Activated CD4-positive, alpha-beta T cell treated with anti-CD3 and anti-CD28 coated beads, Interleukin-2, amount 50 U/mL, for 1 hour (primary cell): ENCODE measurements at regions not wholly inside any gene's neighbourhood (a gene's known extent, or its start where the extent isn't known, plus 50 kb on each side); places are given as distances from the start of the nearest gene placed in this dataset.

Source experiments
- DNase-seq: peaks from one replicate; pipeline ENCODE4 v3.0.0-alpha.2; 2020

DNA sequence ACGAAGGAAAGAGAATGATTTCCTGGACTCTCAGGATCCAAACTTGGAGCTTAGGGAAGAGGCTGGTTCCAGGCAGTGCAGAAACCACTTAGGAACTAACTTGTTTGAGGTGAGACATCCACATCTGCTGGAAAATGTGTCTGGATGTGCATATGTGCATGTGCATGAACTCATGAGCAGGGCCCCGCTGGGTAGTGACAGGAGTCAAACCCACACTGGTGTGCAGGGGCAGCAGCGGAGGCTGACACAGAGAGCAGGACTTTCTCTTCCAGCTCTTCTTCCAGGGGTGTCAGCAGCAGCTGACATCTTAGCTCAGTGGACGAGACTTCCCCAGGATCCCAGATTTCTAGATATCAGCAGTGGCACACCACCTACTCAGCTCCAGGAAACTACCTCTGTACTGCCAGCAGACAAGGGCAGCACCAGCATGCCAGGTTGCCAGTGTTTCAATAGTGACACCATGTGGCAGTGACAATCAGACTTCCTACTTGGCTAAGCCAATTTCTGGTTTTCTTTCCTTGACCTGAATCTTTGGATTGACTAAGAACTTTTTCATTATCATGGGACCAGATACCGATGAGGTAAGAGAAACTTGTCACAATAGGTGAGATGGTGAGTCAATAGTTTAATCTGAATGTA, 227.5 kb upstream of the ZC3H12C start:
- DNase-seq, result no peak

DNA sequence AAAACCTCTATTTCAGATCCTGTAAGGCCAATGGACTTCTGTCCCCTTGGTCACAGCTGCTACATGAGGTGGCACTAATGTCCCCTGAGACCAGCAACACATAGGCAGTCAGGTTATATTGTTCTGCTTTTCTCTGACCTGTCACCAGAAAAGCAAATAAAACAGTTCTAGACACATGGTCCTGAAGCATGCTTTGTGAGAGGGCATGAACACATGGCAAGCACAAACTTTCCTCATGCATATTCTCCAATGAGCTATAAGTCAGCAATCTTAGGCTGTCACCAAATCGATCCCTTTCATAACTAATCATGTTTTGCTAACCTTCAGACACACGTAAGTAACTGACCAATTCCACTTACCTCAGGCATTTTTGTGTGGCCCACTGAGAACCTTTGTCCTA, 225.4 kb upstream of the ZC3H12C start:
- no peak for DNase-seq

DNA sequence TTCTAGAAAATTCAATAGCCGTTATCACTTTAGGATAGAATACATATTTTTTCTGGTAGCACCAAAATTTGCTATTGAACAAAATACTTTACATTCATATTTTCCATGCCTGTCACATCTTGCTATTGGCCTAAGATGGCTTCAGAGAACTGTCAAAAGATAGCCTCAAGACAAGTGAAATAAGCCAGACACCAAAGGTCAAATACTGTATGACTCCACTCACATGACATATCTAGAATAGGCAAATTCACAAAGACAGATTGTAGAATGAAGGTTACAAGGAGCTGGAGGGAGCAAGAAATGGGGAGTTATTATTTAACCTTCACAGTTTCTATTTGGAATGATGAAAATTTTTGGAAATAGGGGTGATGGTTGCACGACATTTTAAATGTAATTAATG, 223.7 kb upstream of the ZC3H12C start:
- DNase-seq, result no peak

DNA sequence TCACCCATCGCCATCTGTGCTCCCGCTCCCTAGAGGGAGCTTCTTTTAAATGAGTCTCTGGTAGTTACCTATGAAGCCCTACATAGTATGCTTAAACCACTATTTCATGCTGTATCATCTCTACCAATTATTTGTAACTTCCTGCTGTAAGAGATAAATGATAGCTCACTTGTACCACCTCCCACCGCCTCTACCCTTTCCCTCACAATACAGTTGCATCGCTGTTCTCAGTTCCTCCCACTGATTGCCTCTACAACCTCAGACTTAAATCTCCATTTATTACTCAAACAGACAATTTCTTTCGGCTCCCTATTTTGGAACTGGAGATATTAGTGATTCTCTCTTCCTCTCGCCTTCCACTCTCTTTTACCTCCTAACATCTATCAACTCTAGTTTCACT, 222.9 kb upstream of the ZC3H12C start:
- DNase-seq, result no peak

GRCh38 chr11:109877043-109877442, 216.1 kb upstream of the ZC3H12C start:
- DNase-seq, result no peak

GRCh38 chr11:109884501-109884900, 208.7 kb upstream of the ZC3H12C start:
- DNase-seq, result no peak

- no peak for DNase-seq
These were observed 208.2 kb upstream of the ZC3H12C start for GRCh38 chr11:109885006-109885405.

- no peak for DNase-seq
These were observed 200.8 kb upstream of the ZC3H12C start for GRCh38 chr11:109892321-109892794.

- DNase-seq, result no peak
These were observed 198.9 kb upstream of the ZC3H12C start for GRCh38 chr11:109894242-109894641.

GRCh38 chr11:109898592-109898991, 194.6 kb upstream of the ZC3H12C start:
- DNase-seq, result no peak

DNA sequence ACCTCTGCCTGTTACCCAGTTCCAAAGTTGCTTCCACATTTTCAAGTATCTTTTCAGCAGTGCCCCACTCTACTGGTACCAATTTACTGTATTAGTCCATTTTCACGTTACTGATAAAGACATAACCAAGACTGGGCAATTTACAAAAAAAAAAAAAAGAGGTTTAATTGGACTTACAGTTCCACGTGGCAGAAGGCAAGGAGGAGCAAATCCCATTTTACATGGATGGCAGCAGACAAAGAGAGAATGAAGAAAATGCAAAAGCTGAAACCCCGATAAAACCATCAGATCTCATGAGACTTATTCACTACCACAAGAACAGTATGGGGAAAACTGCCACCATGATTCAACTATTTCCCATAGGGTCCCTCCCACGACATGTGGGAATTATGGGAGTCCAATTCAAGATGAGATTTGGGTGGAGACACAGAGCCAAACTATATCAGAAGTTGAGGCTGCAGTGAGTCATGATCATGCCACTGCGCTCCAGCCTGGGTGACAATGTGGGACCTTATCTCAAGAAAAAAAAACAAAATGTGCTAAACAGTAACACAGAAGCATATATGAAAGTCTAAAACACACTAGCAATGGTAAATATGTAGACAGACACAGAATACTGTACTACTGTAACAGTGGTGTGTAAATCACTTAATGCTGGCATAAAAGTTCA, 190.3 kb upstream of the ZC3H12C start:
- no peak for DNase-seq

GRCh38 chr11:109911488-109911887, 181.7 kb upstream of the ZC3H12C start:
- no peak for DNase-seq

DNA sequence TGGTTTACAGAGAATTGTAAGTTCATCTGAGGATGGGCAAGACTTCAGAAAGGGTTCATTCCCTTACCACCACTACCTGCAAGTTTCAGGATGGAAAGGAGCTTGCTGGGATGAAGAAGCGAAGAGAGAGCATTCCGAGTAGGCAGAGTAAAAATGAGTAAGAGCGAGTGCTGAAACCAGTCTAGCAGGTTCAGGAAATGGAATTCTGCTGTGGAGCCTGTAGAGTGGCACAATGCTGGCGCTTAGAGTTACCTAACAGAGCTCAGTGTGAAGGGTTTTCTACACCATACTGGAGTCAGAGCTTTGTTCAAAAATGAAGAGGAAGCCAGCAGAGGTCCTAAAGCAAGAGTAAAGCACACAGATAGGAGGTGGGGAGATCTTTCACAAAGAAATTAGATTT, 179.2 kb upstream of the ZC3H12C start:
- DNase-seq, result no peak

- no peak for DNase-seq
These were observed 178.2 kb upstream of the ZC3H12C start for GRCh38 chr11:109914809-109915653.

DNA sequence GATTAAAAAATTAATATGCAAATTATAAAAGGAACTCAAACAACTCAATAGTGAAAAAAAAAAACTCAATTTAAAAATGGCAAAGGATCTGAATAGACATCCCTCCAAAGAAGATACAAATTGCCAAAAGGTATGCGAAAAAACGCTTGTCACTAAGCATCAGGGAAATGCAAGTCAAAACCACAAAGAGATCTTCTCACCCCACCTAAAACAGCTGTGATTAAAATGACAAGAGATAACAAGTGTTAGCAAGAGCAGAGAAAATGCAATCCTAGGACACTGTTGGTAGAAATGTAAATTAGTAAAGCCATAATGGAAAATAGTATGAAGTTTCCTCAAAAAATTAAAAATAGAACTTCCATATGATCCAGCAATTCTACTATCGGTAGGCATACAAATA, 166.3 kb upstream of the ZC3H12C start:
- DNase-seq, result no peak

DNA sequence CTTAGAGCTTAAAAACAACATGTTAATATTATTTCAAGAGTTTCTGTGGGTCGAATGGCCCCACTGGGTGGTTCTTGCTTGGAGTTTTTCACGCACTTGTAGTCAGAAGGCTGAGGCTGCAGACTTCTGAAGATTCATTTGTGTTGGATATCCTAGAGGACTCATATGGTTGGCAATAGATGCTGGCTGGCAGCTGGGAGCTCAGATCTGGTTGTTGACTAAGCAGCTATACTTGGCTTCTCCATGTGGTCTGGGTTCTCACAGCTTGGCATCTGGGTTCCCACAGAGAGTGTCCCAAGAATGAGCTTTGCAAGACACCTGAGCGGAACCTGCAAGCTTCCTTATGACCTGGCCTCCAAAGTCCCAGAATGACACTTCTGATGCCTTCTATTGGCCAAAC, 163.9 kb upstream of the ZC3H12C start:
- no peak for DNase-seq

DNA sequence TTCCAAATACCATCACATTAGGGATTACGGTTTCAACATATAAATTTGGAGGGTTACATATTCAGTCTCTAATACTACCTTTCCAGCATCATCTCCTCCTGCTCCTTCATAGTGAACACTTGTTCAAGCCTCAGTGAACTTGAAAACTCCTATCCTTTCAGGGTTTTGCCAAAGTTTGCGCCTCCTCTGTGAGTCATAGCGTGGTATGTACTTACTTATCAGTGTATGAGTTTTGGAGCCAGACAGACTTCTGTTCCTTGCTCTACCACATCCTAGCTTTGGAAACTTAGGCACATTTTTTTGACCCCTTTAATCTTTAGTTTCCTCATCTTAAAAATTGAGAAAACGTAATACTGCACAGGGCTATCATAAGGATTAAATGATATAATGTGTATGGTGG, 160.1 kb upstream of the ZC3H12C start:
- DNase-seq, result no peak

- DNase-seq, result no peak
These were observed 159.0 kb upstream of the ZC3H12C start for GRCh38 chr11:109934151-109934550.

GRCh38 chr11:109936661-109937180, 156.5 kb upstream of the ZC3H12C start:
- no peak for DNase-seq

DNA sequence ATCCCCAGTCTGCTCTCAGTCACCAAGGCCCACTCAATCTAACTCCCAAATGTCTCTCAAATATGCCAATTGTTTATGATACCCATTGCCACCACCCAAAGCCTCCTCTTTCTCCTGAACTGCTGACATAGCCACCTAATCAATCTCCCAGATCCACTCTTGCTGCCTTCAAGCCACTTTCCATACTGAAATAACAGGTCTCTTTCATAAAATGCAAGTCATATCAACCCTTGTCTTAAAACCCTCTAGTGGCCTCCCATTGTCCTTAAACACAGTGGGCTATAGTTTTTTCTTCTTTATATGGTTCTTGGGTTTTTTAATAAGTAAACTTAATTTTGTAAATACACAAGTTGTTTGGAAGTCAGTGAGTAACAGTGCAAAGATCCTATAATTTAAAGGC, 155.2 kb upstream of the ZC3H12C start:
- no peak for DNase-seq

GRCh38 chr11:109939166-109939810, 153.9 kb upstream of the ZC3H12C start:
- no peak for DNase-seq

GRCh38 chr11:109940816-109941215, 152.4 kb upstream of the ZC3H12C start:
- DNase-seq, result no peak
